GM19239 (cell line): ENCODE measurements at regions not wholly inside any gene's neighbourhood (a gene's known extent, or its start where the extent isn't known, plus 50 kb on each side); places are given as distances from the start of the nearest gene placed in this dataset.

Source experiments
- DNase-seq: peaks from one replicate; pipeline ENCODE4 v3.0.0; 2011; ENCODE audit warnings: low spot score; ENCODE audit not compliant: insufficient read length
- FAIRE-seq: peaks from 2 replicates; lab custom pipeline; 2011; peaks lifted over from hg19 to GRCh38; lab: Jason Lieb, UNC

- FAIRE-seq (no peak), DNase-seq (no peak)
Observed at GRCh38 chr2:151091583-151091982, 170.1 kb downstream of the RBM43 start.

- DNase-seq (no peak), FAIRE-seq (no peak)
Observed at GRCh38 chr2:151087377-151087776, 174.3 kb downstream of the RBM43 start.

- DNase-seq (no peak), FAIRE-seq (no peak)
Observed at GRCh38 chr2:151085181-151085611, 176.5 kb downstream of the RBM43 start.

- FAIRE-seq: no peak
Observed at GRCh38 chr2:151083856-151084795, 177.5 kb downstream of the RBM43 start.

GRCh38 chr2:151078889-151079288, 182.8 kb downstream of the RBM43 start:
- no peak for DNase-seq
- no peak for FAIRE-seq

More at GRCh38 chr2:151083856-151084795, 177.5 kb downstream of the RBM43 start:
- no peak for DNase-seq

- no peak for FAIRE-seq
- DNase-seq: no peak
Observed at GRCh38 chr2:151071906-151072305, 189.8 kb downstream of the RBM43 start.

- FAIRE-seq (no peak), DNase-seq (no peak)
Observed at GRCh38 chr2:151071382-151071781, 190.3 kb downstream of the RBM43 start.

GRCh38 chr2:151070253-151070652, 191.4 kb downstream of the RBM43 start:
- FAIRE-seq: no peak
- DNase-seq: no peak

- FAIRE-seq: no peak
- no peak for DNase-seq
Observed at GRCh38 chr2:151067658-151068369, 193.8 kb downstream of the RBM43 start.

- FAIRE-seq (no peak), DNase-seq (no peak)
Observed at GRCh38 chr2:151063271-151063670, 198.4 kb downstream of the RBM43 start.

GRCh38 chr2:151060287-151060686, 201.4 kb downstream of the RBM43 start:
- FAIRE-seq (no peak), DNase-seq (no peak)

GRCh38 chr2:151056870-151057269, 204.8 kb downstream of the RBM43 start:
- DNase-seq: no peak
- peak; percentile 4 for FAIRE-seq

- DNase-seq (no peak), FAIRE-seq (no peak)
Observed at GRCh38 chr2:151053661-151053990, 208.0 kb downstream of the RBM43 start.

- FAIRE-seq (no peak), DNase-seq (no peak)
Observed at GRCh38 chr2:151052850-151053660, 208.6 kb downstream of the RBM43 start.

- peak; percentile 27 for DNase-seq
Observed at GRCh38 chr2:151051574-151052220, 210.0 kb downstream of the RBM43 start.

GRCh38 chr2:151049746-151050145, 211.9 kb downstream of the RBM43 start:
- no peak for DNase-seq
- no peak for FAIRE-seq

More at GRCh38 chr2:151051574-151052220, 210.0 kb downstream of the RBM43 start:
- peak; percentile 78 for FAIRE-seq

- DNase-seq: no peak
- no peak for FAIRE-seq
Observed at GRCh38 chr2:151048331-151049054, 213.2 kb downstream of the RBM43 start.

GRCh38 chr2:151043484-151043883, 218.2 kb downstream of the RBM43 start:
- DNase-seq: no peak
- FAIRE-seq: no peak

GRCh38 chr2:151042964-151043363, 218.7 kb downstream of the RBM43 start:
- DNase-seq (no peak), FAIRE-seq (no peak)
